NCI-H128 (cell line): ENCODE measurements at regions not wholly inside any gene's neighbourhood (a gene's known extent, or its start where the extent isn't known, plus 50 kb on each side); places are given as distances from the start of the nearest gene placed in this dataset.
"Not testable (repeated sequence)": the region's sequence is repeated elsewhere in the genome, so short reads cannot be mapped to it uniquely, and the experiment has no call there.

ENCODE experiments used
- DNase-seq: peaks from one replicate; lab custom pipeline; 2025; ENCODE audit not compliant: unreplicated experiment; lab: John Stamatoyannopoulos, UW

GRCh38 chr15:92705764-92706163 lies 50.2 kb upstream of the FAM174B start:
- no peak for DNase-seq

- no peak for DNase-seq
Observed at GRCh38 chr15:92706201-92706600, 50.6 kb upstream of the FAM174B start.

GRCh38 chr15:92707880-92708551 lies 52.4 kb upstream of the FAM174B start:
- no peak for DNase-seq

GRCh38 chr15:92708635-92709034 lies 53.1 kb upstream of the FAM174B start:
- DNase-seq, result no peak

GRCh38 chr15:92709110-92709790 lies 53.7 kb upstream of the FAM174B start:
- no peak for DNase-seq

GRCh38 chr15:92711457-92711831 lies 55.9 kb upstream of the FAM174B start:
- DNase-seq, result no peak

- no peak for DNase-seq
Observed at GRCh38 chr15:92714077-92714476, 58.5 kb upstream of the FAM174B start.

GRCh38 chr15:92714477-92715401 lies 59.2 kb upstream of the FAM174B start:
- peak; percentile 61 for DNase-seq

- DNase-seq, result no peak
Observed at GRCh38 chr15:92715758-92716157, 60.2 kb upstream of the FAM174B start.

- DNase-seq, result no peak
Observed at GRCh38 chr15:92719021-92719420, 63.4 kb upstream of the FAM174B start.

GRCh38 chr15:92724144-92724543 lies 68.6 kb upstream of the FAM174B start:
- no peak for DNase-seq

GRCh38 chr15:92725171-92725570 lies 69.6 kb upstream of the FAM174B start:
- DNase-seq, result no peak

- DNase-seq, result no peak
Observed at GRCh38 chr15:92728266-92728665, 72.7 kb upstream of the FAM174B start.

- DNase-seq, result no peak
Observed at GRCh38 chr15:92733090-92733933, 77.7 kb upstream of the FAM174B start.

GRCh38 chr15:92733934-92734521 lies 78.5 kb upstream of the FAM174B start:
- DNase-seq, result no peak

GRCh38 chr15:92739246-92739645 lies 83.7 kb upstream of the FAM174B start:
- not testable (repeated sequence) for DNase-seq

GRCh38 chr15:92745845-92746271 lies 90.3 kb upstream of the FAM174B start:
- DNase-seq, result no peak

GRCh38 chr15:92747047-92747446 lies 91.5 kb upstream of the FAM174B start:
- no peak for DNase-seq

GRCh38 chr15:92749216-92749615 lies 93.6 kb upstream of the FAM174B start:
- no peak for DNase-seq

GRCh38 chr15:92749946-92750345 lies 94.4 kb upstream of the FAM174B start:
- no peak for DNase-seq
